ENCODE measurements at regions not wholly inside any gene's neighbourhood (a gene's known extent, or its start where the extent isn't known, plus 50 kb on each side); places are given as distances from the start of the nearest gene placed in this dataset.

GRCh38 chr5:101977729-101978345 is 318.2 kb downstream of the SLCO4C1 start:
- H3K4me2 ChIP-seq: no peak overlapping the region
- no peaks in the 10 kb centered on the region for H3K4me1 ChIP-seq (ENCODE audit: insufficient read depth)
- ATAC-seq (peak; percentile 46), DNase-seq (ENCODE audit: low spot score) (peak; percentile 85)
- TF ChIP-seq REST (IDR thresholded peaks at IDR 0.05; ENCODE audit: unreplicated experiment) (no peak), STAT1 (IDR thresholded peaks at IDR 0.05; ENCODE audit: unreplicated experiment) (no peak), ZNF114 (CRISPR knock-in tag; IDR thresholded peaks at IDR 0.05) (no peak), EZH2 (IDR thresholded peaks at IDR 0.05; ENCODE audit: low read depth, unreplicated experiment) (no peak), NANOG (IDR thresholded peaks at IDR 0.05; ENCODE audit: borderline replicate concordance) (no peak)
- TF ChIP-seq, protein P1, sequence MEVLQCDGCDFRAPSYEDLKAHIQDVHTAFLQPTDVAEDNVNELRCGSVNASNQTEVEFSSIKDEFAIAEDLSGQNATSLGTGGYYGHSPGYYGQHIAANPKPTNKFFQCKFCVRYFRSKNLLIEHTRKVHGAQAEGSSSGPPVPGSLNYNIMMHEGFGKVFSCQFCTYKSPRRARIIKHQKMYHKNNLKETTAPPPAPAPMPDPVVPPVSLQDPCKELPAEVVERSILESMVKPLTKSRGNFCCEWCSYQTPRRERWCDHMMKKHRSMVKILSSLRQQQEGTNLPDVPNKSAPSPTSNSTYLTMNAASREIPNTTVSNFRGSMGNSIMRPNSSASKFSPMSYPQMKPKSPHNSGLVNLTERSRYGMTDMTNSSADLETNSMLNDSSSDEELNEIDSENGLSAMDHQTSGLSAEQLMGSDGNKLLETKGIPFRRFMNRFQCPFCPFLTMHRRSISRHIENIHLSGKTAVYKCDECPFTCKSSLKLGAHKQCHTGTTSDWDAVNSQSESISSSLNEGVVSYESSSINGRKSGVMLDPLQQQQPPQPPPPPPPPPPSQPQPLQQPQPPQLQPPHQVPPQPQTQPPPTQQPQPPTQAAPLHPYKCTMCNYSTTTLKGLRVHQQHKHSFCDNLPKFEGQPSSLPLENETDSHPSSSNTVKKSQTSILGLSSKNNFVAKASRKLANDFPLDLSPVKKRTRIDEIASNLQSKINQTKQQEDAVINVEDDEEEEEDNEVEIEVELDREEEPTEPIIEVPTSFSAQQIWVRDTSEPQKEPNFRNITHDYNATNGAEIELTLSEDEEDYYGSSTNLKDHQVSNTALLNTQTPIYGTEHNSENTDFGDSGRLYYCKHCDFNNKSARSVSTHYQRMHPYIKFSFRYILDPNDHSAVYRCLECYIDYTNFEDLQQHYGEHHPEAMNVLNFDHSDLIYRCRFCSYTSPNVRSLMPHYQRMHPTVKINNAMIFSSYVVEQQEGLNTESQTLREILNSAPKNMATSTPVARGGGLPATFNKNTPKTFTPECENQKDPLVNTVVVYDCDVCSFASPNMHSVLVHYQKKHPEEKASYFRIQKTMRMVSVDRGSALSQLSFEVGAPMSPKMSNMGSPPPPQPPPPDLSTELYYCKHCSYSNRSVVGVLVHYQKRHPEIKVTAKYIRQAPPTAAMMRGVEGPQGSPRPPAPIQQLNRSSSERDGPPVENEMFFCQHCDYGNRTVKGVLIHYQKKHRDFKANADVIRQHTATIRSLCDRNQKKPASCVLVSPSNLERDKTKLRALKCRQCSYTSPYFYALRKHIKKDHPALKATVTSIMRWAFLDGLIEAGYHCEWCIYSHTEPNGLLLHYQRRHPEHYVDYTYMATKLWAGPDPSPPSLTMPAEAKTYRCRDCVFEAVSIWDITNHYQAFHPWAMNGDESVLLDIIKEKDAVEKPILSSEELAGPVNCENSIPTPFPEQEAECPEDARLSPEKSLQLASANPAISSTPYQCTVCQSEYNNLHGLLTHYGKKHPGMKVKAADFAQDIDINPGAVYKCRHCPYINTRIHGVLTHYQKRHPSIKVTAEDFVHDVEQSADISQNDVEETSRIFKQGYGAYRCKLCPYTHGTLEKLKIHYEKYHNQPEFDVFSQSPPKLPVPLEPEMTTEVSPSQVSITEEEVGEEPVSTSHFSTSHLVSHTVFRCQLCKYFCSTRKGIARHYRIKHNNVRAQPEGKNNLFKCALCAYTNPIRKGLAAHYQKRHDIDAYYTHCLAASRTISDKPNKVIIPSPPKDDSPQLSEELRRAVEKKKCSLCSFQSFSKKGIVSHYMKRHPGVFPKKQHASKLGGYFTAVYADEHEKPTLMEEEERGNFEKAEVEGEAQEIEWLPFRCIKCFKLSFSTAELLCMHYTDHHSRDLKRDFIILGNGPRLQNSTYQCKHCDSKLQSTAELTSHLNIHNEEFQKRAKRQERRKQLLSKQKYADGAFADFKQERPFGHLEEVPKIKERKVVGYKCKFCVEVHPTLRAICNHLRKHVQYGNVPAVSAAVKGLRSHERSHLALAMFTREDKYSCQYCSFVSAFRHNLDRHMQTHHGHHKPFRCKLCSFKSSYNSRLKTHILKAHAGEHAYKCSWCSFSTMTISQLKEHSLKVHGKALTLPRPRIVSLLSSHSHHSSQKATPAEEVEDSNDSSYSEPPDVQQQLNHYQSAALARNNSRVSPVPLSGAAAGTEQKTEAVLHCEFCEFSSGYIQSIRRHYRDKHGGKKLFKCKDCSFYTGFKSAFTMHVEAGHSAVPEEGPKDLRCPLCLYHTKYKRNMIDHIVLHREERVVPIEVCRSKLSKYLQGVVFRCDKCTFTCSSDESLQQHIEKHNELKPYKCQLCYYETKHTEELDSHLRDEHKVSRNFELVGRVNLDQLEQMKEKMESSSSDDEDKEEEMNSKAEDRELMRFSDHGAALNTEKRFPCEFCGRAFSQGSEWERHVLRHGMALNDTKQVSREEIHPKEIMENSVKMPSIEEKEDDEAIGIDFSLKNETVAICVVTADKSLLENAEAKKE (CRISPR knock-in tag; IDR thresholded peaks at IDR 0.05): no peak
- TF ChIP-seq, protein P2, sequence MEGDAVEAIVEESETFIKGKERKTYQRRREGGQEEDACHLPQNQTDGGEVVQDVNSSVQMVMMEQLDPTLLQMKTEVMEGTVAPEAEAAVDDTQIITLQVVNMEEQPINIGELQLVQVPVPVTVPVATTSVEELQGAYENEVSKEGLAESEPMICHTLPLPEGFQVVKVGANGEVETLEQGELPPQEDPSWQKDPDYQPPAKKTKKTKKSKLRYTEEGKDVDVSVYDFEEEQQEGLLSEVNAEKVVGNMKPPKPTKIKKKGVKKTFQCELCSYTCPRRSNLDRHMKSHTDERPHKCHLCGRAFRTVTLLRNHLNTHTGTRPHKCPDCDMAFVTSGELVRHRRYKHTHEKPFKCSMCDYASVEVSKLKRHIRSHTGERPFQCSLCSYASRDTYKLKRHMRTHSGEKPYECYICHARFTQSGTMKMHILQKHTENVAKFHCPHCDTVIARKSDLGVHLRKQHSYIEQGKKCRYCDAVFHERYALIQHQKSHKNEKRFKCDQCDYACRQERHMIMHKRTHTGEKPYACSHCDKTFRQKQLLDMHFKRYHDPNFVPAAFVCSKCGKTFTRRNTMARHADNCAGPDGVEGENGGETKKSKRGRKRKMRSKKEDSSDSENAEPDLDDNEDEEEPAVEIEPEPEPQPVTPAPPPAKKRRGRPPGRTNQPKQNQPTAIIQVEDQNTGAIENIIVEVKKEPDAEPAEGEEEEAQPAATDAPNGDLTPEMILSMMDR (conservative IDR thresholded peaks at IDR 0.05; ENCODE audit: low read depth in 2 of 2): peak; percentile 77 to 86
- H4K20me1 ChIP-seq (replicated peaks; ENCODE audit: insufficient read depth): no peaks in the 10 kb centered on the region
- Mint-ChIP-seq H3K4me1 (peaks cover 2% of the 10 kb centered on the region; the same call in 2 of the 3 replicates), H3K36me3 (ENCODE audit: low read depth) (no peaks in the 10 kb centered on the region), H3K9me3 (no peaks in the 10 kb centered on the region), H3K27ac (no peak overlapping the region), H3K4me3 (no peak overlapping the region), H3K27me3 (ENCODE audit: insufficient read depth, low read depth, poor library complexity) (no peaks in the 10 kb centered on the region)
- no peaks in the 10 kb centered on the region for H3K27me3 ChIP-seq (ENCODE audit: insufficient read depth)
- H3K36me3 ChIP-seq (ENCODE audit: insufficient read depth): no peaks in the 10 kb centered on the region
- H2AFZ ChIP-seq: no peak overlapping the region
- no peaks in the 10 kb centered on the region for H3K9me2 ChIP-seq (ENCODE audit: insufficient read depth)
- H3K27ac ChIP-seq (ENCODE audit: low read depth): no peak overlapping the region
- H3K79me2 ChIP-seq (replicated peaks; ENCODE audit: insufficient read depth): no peaks in the 10 kb centered on the region
- no peaks in the 10 kb centered on the region for H3F3A ChIP-seq (replicated peaks; ENCODE audit: low read depth)
- no peak overlapping the region for H3K4me3 ChIP-seq
